Stimulated activated CD8-positive, alpha-beta memory T cell treated with anti-CD3 and anti-CD28 coated beads, Interleukin-2, amount 100 ng/mL, for 1 hour (primary cell): ENCODE measurements at regions not wholly inside any gene's neighbourhood (a gene's known extent, or its start where the extent isn't known, plus 50 kb on each side); places are given as distances from the start of the nearest gene placed in this dataset.

Experiments
- DNase-seq, 2 donors: peaks; one replicate each; pipeline ENCODE4 v3.0.0-alpha.2; 2020; ENCODE audit warnings: low read depth in 2 of 2

DNA sequence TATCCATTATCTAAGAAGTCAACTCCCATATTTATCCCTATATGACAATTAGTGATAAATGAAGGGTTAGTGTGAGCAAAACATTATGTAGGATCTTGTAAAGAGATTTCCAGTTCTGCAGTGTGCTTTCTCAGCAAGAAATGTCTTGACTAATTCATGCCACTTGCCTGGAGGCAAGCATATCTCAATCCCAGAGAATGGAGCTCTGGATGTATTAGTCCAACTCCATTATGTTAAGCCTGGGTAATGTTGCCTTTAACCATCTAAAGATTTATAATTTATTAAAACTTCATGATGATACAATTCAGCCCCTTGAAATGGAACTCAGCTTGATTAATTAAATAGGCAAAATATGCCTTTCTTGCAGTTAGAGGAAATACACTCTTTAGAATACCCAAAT lies 1079.9 kb upstream of the LRRTM3 start:
- no peak for DNase-seq

DNA sequence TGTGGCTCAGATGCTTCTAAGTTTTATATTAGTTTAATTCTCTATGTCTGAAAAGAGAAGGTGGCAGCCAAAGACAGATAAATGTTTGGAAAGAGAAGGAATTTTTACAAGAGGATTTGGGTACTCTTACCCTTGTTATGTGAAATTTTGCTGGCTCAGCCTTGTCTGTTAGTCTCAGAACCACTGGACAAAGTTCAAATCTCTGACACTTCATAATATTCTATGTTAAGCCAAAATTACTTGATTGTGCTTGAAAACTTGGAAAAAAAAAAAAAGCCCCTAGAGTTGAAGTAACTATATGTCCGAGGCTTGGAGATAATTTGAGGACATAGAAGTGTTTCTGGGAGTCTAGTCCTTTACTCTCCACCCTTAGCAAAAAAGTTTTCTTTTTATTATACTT lies 1079.3 kb upstream of the LRRTM3 start:
- no peak for DNase-seq

DNA sequence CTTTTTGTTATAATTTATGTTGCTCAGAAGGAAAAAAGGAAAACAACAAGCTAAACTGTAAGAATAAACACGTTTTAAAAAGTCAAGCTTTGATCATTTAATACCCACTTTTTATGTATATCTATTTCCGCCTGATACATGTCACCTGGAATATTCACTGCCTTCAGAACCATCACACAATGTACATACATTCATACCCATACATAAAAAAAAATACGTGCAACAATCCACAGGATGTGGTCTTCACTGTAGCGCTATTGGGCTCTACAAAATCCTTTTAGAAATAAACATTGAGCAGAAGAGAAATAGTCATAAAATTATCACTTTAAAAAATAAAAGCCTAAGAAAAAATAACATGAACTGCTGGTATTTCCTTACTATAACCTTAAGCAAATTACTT lies 1078.9 kb upstream of the LRRTM3 start:
- DNase-seq: no peak

DNA sequence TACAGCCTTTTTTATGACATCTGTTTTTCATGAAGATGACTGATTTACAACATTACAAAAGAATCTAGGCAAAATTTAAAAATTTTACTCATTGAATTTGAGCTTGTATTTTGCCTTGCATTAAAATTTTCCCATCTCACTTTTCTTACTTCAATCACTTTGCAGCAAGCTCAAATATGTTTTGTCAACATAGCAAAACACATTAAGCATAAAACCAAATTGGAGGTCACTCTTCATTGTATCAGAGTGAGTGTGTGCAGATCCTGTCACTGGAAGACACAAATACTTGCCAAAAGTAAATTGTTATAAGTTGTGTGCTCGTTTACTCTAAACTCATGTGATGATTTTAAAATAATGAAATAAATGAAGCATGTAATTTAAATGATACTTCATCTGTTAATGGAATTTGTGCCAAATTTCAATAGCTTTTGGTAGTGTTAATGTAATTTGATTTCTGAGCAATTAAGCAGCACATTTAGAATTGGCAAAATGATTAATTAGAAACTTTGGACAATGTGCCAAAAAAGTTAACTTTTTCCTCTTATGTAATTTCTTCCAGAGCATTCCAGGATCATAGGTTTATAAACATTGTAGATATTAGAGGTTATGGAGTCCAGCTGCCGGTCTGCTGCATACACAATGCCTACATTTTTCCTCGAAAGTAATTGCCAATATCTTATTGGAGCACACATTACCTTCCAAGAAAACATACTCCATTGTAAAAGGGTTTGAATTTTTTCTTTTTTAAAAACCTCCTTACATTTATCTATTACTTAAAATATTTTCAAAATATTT lies 1078.2 kb upstream of the LRRTM3 start:
- no peak for DNase-seq

DNA sequence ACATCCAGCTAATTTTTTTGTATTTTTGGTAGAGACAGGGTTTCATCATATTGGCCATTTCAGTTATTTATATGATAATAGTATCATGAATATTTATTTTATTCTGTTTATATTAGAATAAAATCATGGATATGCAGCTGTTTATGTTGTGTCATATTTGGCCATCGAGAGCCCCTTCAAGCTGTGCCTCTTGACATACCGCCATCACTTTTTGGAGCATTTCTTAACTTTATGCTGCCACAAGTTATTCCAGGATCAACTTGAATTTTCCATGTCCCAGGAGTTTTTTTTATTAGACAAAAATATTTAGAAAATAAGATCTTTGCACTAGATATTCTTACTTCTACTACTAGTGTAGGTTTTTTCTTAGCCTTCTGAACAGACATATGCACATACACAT lies 1067.0 kb upstream of the LRRTM3 start:
- no peak for DNase-seq

DNA sequence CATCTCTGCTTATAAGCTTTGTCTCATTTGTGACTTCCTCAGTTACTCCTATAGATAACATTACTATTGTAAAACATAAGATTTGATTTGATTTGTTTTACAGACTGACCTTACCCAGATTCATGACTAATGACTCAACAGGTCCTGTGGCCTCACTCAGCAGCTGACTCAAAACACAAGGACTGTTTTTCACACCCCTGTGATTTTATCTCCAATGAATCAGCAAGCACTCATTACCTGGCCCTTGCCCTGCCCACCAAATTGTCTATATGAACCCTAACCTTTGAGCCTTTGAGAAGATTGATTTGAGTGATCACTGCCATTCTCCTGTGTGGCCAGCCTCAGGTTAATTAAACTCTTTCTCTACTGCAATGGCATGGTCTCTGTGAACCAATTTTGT lies 1064.6 kb upstream of the LRRTM3 start:
- DNase-seq: no peak
